ENCODE measurements at regions not wholly inside any gene's neighbourhood (a gene's known extent, or its start where the extent isn't known, plus 50 kb on each side); places are given as distances from the start of the nearest gene placed in this dataset.

- no peak for TF ChIP-seq POLR2A (IDR thresholded peaks at IDR 0.05)
- TF ChIP-seq, protein P1, sequence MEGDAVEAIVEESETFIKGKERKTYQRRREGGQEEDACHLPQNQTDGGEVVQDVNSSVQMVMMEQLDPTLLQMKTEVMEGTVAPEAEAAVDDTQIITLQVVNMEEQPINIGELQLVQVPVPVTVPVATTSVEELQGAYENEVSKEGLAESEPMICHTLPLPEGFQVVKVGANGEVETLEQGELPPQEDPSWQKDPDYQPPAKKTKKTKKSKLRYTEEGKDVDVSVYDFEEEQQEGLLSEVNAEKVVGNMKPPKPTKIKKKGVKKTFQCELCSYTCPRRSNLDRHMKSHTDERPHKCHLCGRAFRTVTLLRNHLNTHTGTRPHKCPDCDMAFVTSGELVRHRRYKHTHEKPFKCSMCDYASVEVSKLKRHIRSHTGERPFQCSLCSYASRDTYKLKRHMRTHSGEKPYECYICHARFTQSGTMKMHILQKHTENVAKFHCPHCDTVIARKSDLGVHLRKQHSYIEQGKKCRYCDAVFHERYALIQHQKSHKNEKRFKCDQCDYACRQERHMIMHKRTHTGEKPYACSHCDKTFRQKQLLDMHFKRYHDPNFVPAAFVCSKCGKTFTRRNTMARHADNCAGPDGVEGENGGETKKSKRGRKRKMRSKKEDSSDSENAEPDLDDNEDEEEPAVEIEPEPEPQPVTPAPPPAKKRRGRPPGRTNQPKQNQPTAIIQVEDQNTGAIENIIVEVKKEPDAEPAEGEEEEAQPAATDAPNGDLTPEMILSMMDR (IDR thresholded peaks at IDR 0.05): no peak
Observed at GRCh38 chr14:43307836-43308235, 1199.2 kb downstream of the FSCB start.

Data from thyroid gland (tissue), 4 donors.